GM12892 (cell line): ENCODE measurements at regions not wholly inside any gene's neighbourhood (a gene's known extent, or its start where the extent isn't known, plus 50 kb on each side); places are given as distances from the start of the nearest gene placed in this dataset.

Source experiments
- POLR2A ChIP-seq: IDR thresholded peaks from 2 replicates; pipeline ENCODE4 v1.6.1; 2011; ENCODE audit warnings: low read depth, low read length, control low read depth
- POLR2AphosphoS5 ChIP-seq: IDR thresholded peaks from 2 replicates; pipeline ENCODE4 v1.6.1; 2011; ENCODE audit warnings: low read depth, low read length, control low read depth

DNA sequence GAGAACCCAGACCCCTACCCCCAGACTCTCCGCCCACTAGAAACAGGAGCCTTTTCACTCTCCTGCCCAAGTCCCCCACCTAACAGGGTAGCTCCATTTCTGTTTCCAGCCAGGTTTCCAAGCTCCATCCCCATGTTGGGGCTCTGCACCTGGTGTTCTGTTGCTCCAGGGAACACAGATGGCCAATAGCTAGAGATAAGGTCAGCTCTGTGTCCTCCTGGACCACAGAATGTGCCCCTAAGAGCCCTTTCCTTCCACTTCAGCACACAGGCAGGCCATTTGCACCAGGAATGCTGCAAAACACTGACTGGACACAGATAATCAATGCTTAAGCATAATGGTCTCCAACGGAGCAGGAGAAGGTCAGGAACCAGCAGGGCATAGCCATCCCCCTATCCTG is 159.4 kb downstream of the QRSL1 start:
- TF ChIP-seq POLR2A (no peak), POLR2AphosphoS5 (no peak)
